ENCODE measurements at regions not wholly inside any gene's neighbourhood (a gene's known extent, or its start where the extent isn't known, plus 50 kb on each side); places are given as distances from the start of the nearest gene placed in this dataset.
A peak's percentile ranks its signal among the peaks of the same experiment; 100 is the strongest.

- no peak overlapping the region for H3K4me3 ChIP-seq (ENCODE audit: low read depth, low read length)
- no peak for DNase-seq (ENCODE audit: low read depth)
- TF ChIP-seq CTCF (conservative IDR thresholded peaks at IDR 0.05; ENCODE audit: low read depth, low read length) = no peak
Observed at GRCh38 chrX:115366535-115366934, 77.0 kb downstream of the LUZP4 start.

- peak; percentile 53 for DNase-seq (ENCODE audit: low read depth)
- no peak overlapping the region for H3K4me3 ChIP-seq (ENCODE audit: low read depth, low read length)
- TF ChIP-seq CTCF (conservative IDR thresholded peaks at IDR 0.05; ENCODE audit: low read depth, low read length) = no peak
Observed at GRCh38 chrX:115367455-115367854, 77.9 kb downstream of the LUZP4 start.

- TF ChIP-seq CTCF (conservative IDR thresholded peaks at IDR 0.05; ENCODE audit: low read depth, low read length) = no peak
- no peak for DNase-seq (ENCODE audit: low read depth)
- H3K4me3 ChIP-seq (ENCODE audit: low read depth, low read length) = no peak overlapping the region
Observed at GRCh38 chrX:115367951-115368350, 78.4 kb downstream of the LUZP4 start.

- DNase-seq (ENCODE audit: low read depth) = no peak
- no peak for TF ChIP-seq CTCF (conservative IDR thresholded peaks at IDR 0.05; ENCODE audit: low read depth, low read length)
- no peak overlapping the region for H3K4me3 ChIP-seq (ENCODE audit: low read depth, low read length)
Observed at GRCh38 chrX:115368876-115369275, 79.4 kb downstream of the LUZP4 start.

- DNase-seq (ENCODE audit: low read depth) = peak; percentile 83
- no peak overlapping the region for H3K4me3 ChIP-seq (ENCODE audit: low read depth, low read length)
- no peak for TF ChIP-seq CTCF (conservative IDR thresholded peaks at IDR 0.05; ENCODE audit: low read depth, low read length)
Observed at GRCh38 chrX:115372152-115372551, 82.6 kb downstream of the LUZP4 start.

- H3K4me3 ChIP-seq (ENCODE audit: low read depth, low read length) = no peak overlapping the region
- no peak for DNase-seq (ENCODE audit: low read depth)
- TF ChIP-seq CTCF (conservative IDR thresholded peaks at IDR 0.05; ENCODE audit: low read depth, low read length) = no peak
Observed at GRCh38 chrX:115373308-115373707, 83.8 kb downstream of the LUZP4 start.

- no peak overlapping the region for H3K4me3 ChIP-seq (ENCODE audit: low read depth, low read length)
- peak; percentile 34 for TF ChIP-seq CTCF (conservative IDR thresholded peaks at IDR 0.05; ENCODE audit: low read depth, low read length)
- DNase-seq (ENCODE audit: low read depth) = peak; percentile 82
Observed at GRCh38 chrX:115378471-115378870, 89.0 kb downstream of the LUZP4 start.

All from choroid plexus epithelial cell (primary cell).